GM21423 (cell line): ENCODE measurements at regions not wholly inside any gene's neighbourhood (a gene's known extent, or its start where the extent isn't known, plus 50 kb on each side); places are given as distances from the start of the nearest gene placed in this dataset.
"Not testable (repeated sequence)": the region's sequence is repeated elsewhere in the genome, so short reads cannot be mapped to it uniquely, and the experiment has no call there.

ENCODE experiments used
- ATAC-seq: cut with Tn5 transposase; IDR thresholded peaks from one replicate; pipeline ENCODE4 v1.9.1; 2021; ENCODE audit warnings: mild to moderate bottlenecking, moderate library complexity; ENCODE audit not compliant: unreplicated experiment

DNA sequence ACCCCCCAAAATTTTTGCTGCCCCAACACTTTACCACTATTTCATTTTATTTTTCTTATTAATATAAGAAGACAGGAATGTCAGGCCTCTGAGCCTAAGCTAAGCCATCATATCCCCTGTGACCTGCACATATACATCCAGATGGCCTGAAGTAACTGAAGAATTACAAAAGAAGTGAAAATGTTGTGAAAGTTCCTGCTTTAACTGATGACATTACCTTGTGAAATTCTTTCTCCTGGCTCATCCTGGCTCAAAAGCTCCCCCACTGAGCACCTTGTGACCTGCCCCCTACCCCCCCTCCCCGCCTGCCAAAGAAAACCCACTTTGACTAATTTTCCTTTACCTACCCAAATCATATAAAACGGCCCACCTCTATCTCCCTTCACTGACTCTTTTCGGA lies 200.3 kb upstream of the FKBP1C start:
- not testable (repeated sequence) for ATAC-seq

GRCh38 chr6:63014290-63014689 lies 197.0 kb upstream of the FKBP1C start:
- ATAC-seq: no peak

DNA sequence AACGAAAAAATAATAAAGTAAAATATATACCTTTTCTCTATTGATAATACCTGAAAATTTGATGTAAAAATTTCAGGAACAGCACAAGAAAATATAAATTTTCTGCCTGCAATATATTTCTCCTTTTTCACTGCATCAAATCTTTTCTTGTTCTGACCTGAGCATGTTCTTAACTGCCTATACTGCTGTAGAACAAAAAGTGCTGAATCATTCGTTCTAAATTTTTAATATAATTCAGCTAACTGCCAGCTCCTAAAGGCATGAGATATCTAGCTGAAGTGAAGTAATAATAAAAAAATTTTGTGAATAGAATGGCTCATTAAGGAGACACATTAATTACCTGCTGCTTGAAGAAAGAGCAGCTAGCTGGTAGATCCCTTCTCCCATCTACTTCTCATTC lies 188.6 kb upstream of the FKBP1C start:
- no peak for ATAC-seq

- ATAC-seq: no peak
Observed at GRCh38 chr6:63023726-63024125, 187.5 kb upstream of the FKBP1C start.

- ATAC-seq: no peak
Observed at GRCh38 chr6:63049216-63049615, 162.1 kb upstream of the FKBP1C start.

GRCh38 chr6:63053206-63053605 lies 158.1 kb upstream of the FKBP1C start:
- not testable (repeated sequence) for ATAC-seq

DNA sequence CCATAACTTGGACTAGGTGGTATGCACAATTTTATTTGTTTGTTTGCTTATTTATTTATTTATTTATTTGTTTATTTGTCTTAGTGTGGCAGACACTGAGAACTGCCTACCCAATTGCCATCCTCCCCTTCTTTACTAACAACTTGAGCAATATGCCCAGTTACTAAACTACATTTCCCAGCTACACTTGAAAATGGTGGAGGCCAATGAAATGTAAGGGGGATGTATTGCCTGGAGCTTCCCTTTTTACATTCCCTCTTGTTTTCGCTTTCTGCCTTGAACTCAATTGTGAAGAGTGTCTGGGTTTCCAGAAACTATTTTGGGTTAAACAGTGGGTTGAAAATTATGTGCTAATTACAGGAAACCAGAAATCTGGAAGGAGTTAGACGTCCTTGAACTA lies 152.7 kb upstream of the FKBP1C start:
- ATAC-seq: no peak

GRCh38 chr6:63063631-63064271 lies 147.5 kb upstream of the FKBP1C start:
- ATAC-seq: no peak

DNA sequence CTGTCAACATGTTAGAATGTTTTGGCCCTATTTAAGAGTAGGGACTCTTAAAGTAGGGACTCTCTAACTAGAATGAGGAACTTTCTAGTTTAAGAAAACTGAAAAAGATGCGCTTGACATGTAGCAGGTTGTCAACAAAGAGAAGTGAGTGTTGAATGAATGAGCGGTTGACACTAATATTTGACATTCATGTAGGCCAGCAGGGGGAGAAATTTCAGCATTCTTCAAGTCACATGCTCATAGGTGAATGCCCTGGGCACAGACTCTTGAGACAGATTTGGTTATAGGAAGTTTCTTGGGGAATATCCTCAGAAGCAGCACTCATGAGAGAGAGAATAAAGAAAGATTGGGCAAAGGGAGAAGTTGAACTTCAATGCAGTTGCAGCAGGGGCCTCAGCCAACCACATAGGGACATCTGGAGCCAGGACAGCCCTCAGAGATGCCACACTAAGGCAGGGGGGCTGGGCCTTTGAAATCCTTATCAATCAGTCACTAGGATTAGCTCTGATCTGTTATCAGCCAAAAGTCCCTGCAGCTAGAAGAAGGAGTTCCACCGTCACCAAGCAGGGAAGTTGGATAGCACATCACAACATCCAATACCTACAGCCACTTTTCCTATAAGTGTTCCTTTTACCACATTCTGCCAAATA lies 145.1 kb upstream of the FKBP1C start:
- ATAC-seq: no peak

DNA sequence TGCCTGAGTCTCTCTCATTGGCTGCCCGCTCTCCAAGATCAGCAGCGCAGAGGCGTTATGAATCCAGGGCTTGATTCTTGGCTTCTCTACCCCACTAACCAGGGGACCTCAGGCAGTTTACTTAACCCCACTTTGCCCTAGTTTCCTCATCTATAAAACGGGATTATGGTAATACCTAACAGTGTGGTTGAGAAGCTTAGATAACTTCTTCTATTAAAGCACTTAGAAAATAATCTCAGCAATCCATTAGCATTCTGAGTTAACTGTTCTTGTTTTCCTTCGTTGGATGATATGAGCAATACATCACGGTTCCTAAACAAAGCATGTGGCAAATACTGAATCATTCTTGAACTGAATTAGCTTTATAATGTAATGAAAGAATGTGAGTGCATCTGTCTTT lies 116.3 kb upstream of the FKBP1C start:
- no peak for ATAC-seq

DNA sequence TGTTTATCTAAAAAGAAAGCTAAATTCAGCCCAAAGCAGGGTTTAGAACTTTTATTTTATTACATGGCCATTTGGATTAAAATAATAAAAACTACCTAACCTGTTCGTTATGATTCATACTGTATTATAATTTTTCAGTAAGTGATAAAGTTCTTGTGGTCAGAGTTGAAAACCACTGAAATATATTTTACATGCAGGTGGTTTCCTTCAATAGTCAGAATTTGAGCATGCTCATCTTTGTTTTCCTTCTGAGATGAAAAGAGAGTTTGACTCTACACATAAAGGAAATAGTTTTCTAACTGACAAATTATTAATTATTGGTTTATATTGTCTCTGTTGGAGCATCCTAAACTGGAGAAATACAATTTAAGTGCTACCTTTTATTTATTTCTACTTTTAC lies 114.0 kb upstream of the FKBP1C start:
- peak; percentile 64 for ATAC-seq

GRCh38 chr6:63098789-63099188 lies 112.5 kb upstream of the FKBP1C start:
- ATAC-seq: no peak

DNA sequence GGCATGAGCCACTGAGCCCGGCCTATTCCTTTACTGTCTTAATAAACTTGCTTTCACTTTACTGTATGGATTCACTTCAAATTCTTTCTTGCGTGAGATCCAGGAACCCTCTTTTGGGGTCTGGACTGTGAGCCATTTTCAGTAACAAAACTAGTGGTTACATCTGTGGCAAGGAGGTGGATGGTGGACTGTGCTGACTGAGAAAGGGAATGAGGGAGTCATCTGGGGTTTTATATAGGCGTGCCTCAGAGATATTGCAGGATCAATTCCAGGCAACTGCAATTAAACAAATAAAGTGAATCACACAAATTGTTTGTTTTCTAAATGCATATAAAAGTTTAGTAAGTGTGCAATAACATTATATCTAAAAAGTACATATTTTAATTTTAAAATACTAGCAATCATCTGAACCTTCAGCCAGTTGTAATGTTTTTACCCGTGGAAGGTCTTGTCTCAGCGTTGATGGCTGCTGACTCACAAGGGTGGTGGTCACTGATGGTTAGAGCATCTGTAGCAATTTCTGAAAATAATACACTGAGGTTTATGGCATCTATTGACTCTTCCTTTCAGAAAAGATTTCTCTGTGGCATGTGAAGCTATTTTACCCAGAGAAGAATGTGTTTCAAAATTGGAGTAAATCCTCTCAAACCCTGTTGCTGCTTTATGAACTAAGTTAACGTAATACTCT lies 111.4 kb upstream of the FKBP1C start:
- no peak for ATAC-seq

DNA sequence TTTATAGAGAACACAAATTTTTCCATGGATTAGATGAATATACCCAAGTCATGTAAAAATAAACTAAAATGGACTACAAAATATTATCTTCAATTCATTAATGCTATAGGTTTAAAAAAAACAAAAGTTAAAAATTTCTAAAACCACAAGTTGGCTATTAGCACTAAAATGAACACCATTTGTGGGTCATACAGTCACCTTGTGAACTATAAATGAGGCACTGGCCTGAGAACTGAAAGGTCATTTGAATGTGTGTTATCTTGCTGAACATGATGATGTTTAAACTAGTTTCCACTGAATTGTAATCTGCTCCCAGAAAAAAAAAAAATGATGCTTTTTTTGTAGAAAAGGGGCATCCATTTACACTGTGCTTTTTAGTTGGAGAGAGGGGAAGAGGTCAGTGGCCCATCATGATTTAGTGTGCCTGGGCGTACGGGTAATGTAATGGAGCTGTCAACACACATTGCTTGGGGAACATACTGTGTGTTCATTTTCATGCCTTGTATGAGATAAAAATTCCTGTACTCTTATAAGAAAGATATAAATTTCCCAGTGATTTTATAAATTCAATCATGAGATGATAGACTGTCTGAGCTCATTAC lies 96.6 kb upstream of the FKBP1C start:
- peak; percentile 91 for ATAC-seq

GRCh38 chr6:63121166-63121565 lies 90.1 kb upstream of the FKBP1C start:
- no peak for ATAC-seq

DNA sequence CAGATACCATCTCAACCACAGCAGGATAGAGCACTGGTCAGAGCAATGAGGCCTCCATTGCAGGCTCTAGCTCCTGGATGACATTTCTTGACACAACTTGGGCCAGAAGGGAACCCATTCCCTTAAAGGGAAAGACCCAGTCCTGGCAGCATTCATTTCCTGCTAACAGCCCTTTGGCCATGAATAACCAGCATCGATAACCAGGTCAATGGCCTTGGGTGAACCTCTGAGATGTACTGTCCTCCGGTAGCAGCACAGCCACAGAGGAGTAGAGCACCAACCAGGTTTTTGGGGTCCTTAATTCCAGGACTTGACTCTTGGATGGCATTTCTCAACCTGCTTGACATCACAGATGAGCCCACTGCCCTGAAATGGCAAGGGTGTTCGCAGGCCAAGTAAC lies 71.2 kb upstream of the FKBP1C start:
- no peak for ATAC-seq

DNA sequence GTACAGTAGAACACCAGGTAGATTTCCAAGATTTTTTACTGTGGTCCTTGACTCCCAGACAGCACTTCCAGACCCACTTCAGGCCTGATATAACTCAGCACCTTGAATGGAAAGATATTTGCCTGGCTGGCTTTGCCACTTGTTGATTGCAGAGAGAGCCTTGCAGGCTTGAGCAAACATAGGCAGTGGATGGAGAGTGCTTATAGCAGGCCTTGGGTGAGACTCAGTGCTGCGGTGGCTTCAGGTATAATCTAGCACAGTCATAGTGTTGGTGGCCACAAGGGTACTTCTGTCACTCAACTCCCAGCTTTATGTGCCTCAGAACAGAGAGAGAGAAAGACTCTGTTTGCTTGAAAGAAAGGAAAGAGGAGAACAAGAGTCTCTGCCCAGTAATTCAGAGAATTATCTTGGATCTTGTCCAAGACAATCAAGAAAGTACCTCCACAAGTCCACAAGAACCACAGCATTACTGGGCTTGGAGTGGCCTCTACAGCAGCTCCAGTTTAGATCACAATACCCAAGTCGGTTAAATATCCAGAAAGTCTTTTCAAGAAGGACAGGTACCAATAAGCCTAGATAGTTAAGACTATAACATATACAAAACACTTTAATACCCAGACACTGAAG lies 70.5 kb upstream of the FKBP1C start:
- no peak for ATAC-seq

DNA sequence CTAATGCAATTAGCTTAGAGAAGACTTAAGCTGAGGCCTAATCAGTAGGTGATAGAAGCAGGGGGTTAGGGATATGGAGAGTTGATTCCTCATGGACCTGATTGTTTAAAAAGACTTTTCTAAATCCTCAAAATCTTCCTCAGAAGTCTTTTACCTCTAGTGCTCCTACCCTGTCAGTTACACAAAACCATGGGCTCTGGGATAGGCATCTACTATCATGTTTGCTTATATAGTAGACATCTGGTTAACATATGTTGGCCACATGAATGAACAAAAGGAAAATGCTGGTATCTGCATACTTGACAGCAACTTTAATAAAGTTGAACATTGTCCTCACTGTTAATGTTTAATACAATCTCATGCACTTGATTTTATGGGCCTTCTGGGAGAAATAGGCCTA lies 61.5 kb upstream of the FKBP1C start:
- ATAC-seq: no peak

DNA sequence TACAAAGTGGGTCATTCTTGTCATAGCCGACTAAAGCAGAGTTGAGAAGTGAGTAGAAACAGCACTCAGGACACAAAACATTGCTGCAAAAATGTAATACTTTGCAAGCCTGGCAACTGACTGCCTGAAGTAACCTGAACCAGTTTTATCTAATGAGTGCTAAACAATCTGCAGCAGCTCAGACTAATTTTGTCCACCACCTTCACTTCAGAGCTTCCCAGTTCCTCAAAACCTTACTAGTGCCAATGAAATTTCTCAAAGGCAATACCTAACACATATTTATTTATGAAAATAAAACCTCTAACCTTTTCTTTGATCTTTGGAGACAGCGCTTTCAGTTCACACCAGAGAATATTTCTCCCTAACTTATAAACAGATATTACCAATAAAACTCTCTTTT lies 56.7 kb upstream of the FKBP1C start:
- ATAC-seq: no peak
